ENCODE measurements at regions not wholly inside any gene's neighbourhood (a gene's known extent, or its start where the extent isn't known, plus 50 kb on each side); places are given as distances from the start of the nearest gene placed in this dataset.

GRCh38 chr14:58981840-58982239 lies 206.6 kb upstream of the DAAM1 start:
- TF ChIP-seq CTCF (IDR thresholded peaks at IDR 0.05): no peak

- TF ChIP-seq CTCF (IDR thresholded peaks at IDR 0.05): no peak
These were observed 202.7 kb upstream of the DAAM1 start for GRCh38 chr14:58985786-58986185.

DNA sequence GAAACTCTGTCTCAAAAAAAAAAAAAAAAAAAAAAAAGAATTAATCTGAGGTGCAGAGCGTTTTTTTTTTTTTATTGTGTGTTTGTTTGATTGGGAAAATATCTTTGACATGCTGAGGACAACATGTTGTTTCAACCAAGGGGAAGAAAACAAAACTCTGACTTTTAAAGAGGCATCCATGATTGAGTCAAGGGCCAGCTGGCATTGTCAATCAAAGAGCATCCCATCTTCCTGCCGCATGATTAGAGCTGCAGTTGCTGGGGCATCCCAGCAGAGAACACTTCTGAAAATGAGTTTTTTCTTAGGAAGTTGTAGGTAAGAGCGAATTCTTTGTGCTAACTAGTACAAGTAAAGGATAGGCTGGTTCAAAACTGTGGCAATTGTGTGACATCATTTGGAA lies 200.9 kb upstream of the DAAM1 start:
- TF ChIP-seq CTCF (IDR thresholded peaks at IDR 0.05): no peak

DNA sequence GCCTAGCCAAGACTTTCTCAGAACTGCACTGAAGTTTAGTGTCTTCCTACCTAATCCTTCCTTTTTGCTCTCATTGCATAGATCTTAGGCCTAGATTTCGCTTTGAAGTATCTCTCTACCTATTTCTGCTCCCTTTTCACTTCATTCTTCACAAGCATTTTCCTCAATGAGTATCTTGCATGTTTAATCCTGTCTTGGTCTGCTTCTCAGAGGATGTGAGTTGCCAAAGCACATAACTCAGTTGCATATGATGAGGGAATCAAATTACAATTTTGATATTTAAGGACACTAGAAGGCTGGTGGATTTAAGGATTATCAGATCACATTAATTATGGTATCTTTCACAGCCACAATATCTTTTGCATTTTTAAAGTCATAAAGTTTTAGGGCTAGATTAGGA lies 195.5 kb upstream of the DAAM1 start:
- no peak for TF ChIP-seq CTCF (IDR thresholded peaks at IDR 0.05)

GRCh38 chr14:58994130-58994529 lies 194.3 kb upstream of the DAAM1 start:
- no peak for TF ChIP-seq CTCF (IDR thresholded peaks at IDR 0.05)

DNA sequence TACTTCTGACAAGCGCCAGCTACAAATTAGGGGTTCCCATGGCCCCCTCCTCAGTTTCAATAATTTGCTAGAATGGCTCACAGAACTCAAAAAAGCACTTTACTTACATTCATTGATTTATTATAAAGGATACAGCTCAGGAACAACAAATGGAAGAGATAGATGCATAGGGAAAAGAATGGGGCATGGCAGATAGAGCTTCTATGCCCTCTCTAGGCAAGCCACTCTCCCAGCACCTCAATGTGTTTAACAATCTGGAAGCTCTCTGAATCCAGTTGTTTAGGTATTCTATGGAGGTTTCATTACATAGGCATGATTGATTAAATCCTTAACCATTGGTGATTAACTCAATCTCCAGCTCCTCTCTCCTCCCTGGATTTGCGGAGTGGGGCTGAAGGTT lies 184.5 kb upstream of the DAAM1 start:
- TF ChIP-seq CTCF (IDR thresholded peaks at IDR 0.05): no peak

DNA sequence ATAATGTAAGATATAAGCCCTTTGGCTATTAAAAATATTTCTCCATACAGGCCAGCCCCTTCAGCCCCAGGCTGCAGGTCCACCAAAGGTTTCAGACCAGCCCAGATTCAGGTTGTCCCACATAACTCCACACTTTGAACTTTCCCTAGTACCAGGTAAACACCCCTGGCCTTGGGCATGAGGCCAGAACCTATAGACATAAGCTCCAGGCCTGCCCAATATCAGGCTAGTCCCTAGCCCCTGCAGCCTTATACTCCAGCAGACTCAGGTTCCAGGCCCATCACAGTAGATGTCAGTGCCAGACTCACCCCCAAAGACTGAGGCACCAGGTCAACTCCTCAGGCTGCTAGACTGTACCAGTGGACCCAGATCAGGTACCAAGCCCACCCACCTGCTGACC lies 178.5 kb upstream of the DAAM1 start:
- TF ChIP-seq CTCF (IDR thresholded peaks at IDR 0.05): no peak

GRCh38 chr14:59013672-59014298 lies 174.7 kb upstream of the DAAM1 start:
- no peak for TF ChIP-seq CTCF (IDR thresholded peaks at IDR 0.05)

All from LNCAP (cell line).